ENCODE measurements at regions not wholly inside any gene's neighbourhood (a gene's known extent, or its start where the extent isn't known, plus 50 kb on each side); places are given as distances from the start of the nearest gene placed in this dataset.
A peak's percentile ranks its signal among the peaks of the same experiment; 100 is the strongest.

DNA sequence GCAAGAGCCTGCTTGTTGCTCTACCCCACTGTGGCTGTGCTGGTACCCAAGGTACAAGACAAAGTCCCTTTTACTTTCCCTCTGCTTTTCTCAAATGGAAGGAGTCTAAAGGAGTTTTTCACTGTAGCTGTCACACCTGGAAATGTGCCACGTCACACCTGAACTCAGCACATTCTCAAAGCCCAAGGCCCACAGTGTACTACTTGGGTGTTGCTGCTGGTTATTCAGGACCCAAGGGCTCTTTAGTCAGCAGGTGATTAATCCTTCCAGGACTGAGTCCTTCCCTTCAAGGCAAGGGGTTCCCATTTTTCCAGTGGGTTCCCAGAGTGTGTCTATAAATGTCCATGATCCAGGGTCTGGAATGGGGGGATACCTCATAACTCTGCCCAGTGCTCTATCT lies 63.2 kb upstream of the STK39 start:
- Histone ChIP-seq H3K79me2 (ENCODE audit: insufficient read depth, low read length) (no peaks in the 10 kb centered on the region), H3K27ac (ENCODE audit: low read depth, low read length) (no peak overlapping the region), H3K4me2 (ENCODE audit: low read length) (no peak overlapping the region), H3K4me1 (ENCODE audit: insufficient read depth, low read length) (no peaks in the 10 kb centered on the region), H3K9me3 (ENCODE audit: insufficient read depth, low read depth, low read length) (no peaks in the 10 kb centered on the region), H3K27me3 (ENCODE audit: insufficient read depth, low read length) (no peaks in the 10 kb centered on the region), H3K36me3 (ENCODE audit: insufficient read depth, low read length) (no peaks in the 10 kb centered on the region), H3K4me3 (ENCODE audit: insufficient read depth, low read depth, low read length) (no peak overlapping the region), H4K20me1 (ENCODE audit: insufficient read depth, low read length) (no peaks in the 10 kb centered on the region), H3K9ac (ENCODE audit: low read length) (no peak overlapping the region), H2AFZ (ENCODE audit: low read depth, low read length) (no peak overlapping the region)
- H3K27ac Mint-ChIP-seq (ENCODE audit: unreplicated experiment), result no peak overlapping the region
- no peak overlapping the region for H3K4me3 Mint-ChIP-seq (ENCODE audit: unreplicated experiment)
- peaks cover 2% of the 10 kb centered on the region for H3K4me1 Mint-ChIP-seq (ENCODE audit: low read depth, unreplicated experiment)
- TF ChIP-seq EZH2 (IDR thresholded peaks at IDR 0.05; ENCODE audit: insufficient read depth, low read length), result no peak
- TF ChIP-seq, protein P1, sequence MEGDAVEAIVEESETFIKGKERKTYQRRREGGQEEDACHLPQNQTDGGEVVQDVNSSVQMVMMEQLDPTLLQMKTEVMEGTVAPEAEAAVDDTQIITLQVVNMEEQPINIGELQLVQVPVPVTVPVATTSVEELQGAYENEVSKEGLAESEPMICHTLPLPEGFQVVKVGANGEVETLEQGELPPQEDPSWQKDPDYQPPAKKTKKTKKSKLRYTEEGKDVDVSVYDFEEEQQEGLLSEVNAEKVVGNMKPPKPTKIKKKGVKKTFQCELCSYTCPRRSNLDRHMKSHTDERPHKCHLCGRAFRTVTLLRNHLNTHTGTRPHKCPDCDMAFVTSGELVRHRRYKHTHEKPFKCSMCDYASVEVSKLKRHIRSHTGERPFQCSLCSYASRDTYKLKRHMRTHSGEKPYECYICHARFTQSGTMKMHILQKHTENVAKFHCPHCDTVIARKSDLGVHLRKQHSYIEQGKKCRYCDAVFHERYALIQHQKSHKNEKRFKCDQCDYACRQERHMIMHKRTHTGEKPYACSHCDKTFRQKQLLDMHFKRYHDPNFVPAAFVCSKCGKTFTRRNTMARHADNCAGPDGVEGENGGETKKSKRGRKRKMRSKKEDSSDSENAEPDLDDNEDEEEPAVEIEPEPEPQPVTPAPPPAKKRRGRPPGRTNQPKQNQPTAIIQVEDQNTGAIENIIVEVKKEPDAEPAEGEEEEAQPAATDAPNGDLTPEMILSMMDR (IDR thresholded peaks at IDR 0.05; ENCODE audit: insufficient read depth, low read depth, low read length), result no peak
- H3K36me3 Mint-ChIP-seq (ENCODE audit: low read depth, unreplicated experiment), result no peaks in the 10 kb centered on the region
- H3K9me3 Mint-ChIP-seq (ENCODE audit: unreplicated experiment), result peaks cover 5% of the 10 kb centered on the region
- FAIRE-seq (no peak), DNase-seq (ENCODE audit: low read depth) (no peak)
- H3K27me3 Mint-ChIP-seq (ENCODE audit: low read depth, unreplicated experiment), result no peaks in the 10 kb centered on the region

DNA sequence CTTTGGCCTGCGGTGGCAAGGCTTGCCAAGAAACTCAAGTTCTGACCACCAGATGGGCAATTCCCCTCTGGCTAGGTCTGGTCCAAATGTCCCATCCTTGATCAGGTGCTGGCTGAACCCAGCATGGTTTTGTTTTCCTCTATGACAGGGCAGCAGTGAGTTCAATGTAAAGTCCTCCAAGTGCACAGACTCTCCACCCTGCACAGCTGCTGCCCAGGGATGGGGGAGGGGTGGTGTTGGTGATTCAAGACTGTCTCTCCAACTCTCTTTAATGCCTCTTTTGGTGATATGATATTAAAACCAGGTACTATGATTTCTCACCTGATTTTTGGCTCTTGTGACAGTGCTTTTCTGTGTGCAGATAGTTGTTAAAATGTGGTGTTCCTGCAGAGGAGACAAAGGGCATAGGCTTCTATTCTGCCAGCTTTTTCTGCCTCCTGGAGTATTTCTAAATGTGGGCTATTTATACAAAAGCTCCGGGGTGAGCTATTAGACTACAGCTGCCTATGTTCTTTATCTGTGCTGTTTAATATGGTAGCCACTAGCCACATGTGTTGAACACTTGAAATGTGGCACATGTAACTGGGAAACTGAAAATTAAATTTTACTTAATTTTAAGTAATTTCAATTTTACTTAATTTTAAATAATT lies 64.0 kb upstream of the STK39 start:
- Histone ChIP-seq H3K27ac (ENCODE audit: low read depth, low read length) (no peak overlapping the region), H3K4me3 (ENCODE audit: insufficient read depth, low read depth, low read length) (no peak overlapping the region), H4K20me1 (ENCODE audit: insufficient read depth, low read length) (no peaks in the 10 kb centered on the region), H3K9me3 (ENCODE audit: insufficient read depth, low read depth, low read length) (no peaks in the 10 kb centered on the region), H3K9ac (ENCODE audit: low read length) (no peak overlapping the region), H2AFZ (ENCODE audit: low read depth, low read length) (no peak overlapping the region), H3K4me2 (ENCODE audit: low read length) (no peak overlapping the region), H3K27me3 (ENCODE audit: insufficient read depth, low read length) (no peaks in the 10 kb centered on the region), H3K4me1 (ENCODE audit: insufficient read depth, low read length) (no peaks in the 10 kb centered on the region), H3K36me3 (ENCODE audit: insufficient read depth, low read length) (no peaks in the 10 kb centered on the region), H3K79me2 (ENCODE audit: insufficient read depth, low read length) (no peaks in the 10 kb centered on the region)
- Mint-ChIP-seq H3K27ac (ENCODE audit: unreplicated experiment) (no peak overlapping the region), H3K4me3 (ENCODE audit: unreplicated experiment) (no peak overlapping the region), H3K36me3 (ENCODE audit: low read depth, unreplicated experiment) (no peaks in the 10 kb centered on the region), H3K27me3 (ENCODE audit: low read depth, unreplicated experiment) (no peaks in the 10 kb centered on the region), H3K9me3 (ENCODE audit: unreplicated experiment) (peaks cover 2% of the 10 kb centered on the region), H3K4me1 (ENCODE audit: low read depth, unreplicated experiment) (peaks cover 2% of the 10 kb centered on the region)
- no peak for TF ChIP-seq EZH2 (IDR thresholded peaks at IDR 0.05; ENCODE audit: insufficient read depth, low read length)
- TF ChIP-seq, protein P1 (IDR thresholded peaks at IDR 0.05; ENCODE audit: insufficient read depth, low read depth, low read length), result no peak
- DNase-seq (ENCODE audit: low read depth) (no peak), FAIRE-seq (no peak)

DNA sequence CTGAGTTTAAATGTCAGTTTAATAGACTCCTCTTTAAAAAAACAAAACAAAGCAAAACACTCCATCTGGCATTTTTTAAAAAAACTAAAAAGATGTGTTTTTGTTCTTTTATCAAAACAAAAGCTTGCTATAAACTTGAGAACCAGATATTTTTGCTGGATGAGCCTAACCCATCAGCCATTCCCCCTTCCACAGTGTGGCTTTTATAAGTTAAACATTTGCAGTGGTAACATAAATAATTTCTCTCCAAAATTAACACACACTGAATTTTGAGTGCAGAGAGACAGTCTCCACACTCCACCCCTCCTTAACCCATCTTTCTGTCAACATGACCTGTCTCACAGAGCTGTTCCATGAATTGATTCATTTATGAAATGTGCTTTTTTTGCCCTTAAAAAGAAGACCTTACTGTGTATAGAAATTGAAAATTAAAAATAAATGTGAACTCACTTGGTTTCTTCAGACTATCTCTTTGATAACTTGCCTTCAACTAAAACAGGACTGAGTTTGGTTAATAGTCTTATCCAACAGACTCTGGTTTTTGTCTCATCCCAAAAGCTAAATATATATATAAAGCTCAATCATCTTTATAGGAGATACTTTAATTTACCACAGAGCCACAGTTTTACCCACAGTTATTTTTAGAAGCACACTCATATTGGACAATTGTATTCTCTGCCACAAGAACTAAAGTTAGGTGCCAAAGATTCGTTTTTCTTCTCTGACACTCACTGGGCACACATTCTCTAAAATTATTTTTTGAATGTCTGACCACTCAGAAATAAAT lies 64.8 kb upstream of the STK39 start:
- no peak overlapping the region for H3K27ac ChIP-seq (ENCODE audit: low read depth, low read length)
- no peak overlapping the region for H3K27ac Mint-ChIP-seq (ENCODE audit: unreplicated experiment)
- no peak overlapping the region for H3K9ac ChIP-seq (ENCODE audit: low read length)
- H3K4me1 Mint-ChIP-seq (ENCODE audit: low read depth, unreplicated experiment), result peaks cover 2% of the 10 kb centered on the region
- no peaks in the 10 kb centered on the region for H3K27me3 Mint-ChIP-seq (ENCODE audit: low read depth, unreplicated experiment)
- no peaks in the 10 kb centered on the region for H3K4me1 ChIP-seq (ENCODE audit: insufficient read depth, low read length)
- H3K36me3 Mint-ChIP-seq (ENCODE audit: low read depth, unreplicated experiment), result no peaks in the 10 kb centered on the region
- no peak overlapping the region for H2AFZ ChIP-seq (ENCODE audit: low read depth, low read length)
- H3K4me3 Mint-ChIP-seq (ENCODE audit: unreplicated experiment), result no peak overlapping the region
- H3K36me3 ChIP-seq (ENCODE audit: insufficient read depth, low read length), result no peaks in the 10 kb centered on the region
- H3K9me3 Mint-ChIP-seq (ENCODE audit: unreplicated experiment), result no peaks in the 10 kb centered on the region
- no peak for FAIRE-seq
- H3K4me2 ChIP-seq (ENCODE audit: low read length), result no peak overlapping the region
- no peaks in the 10 kb centered on the region for H3K9me3 ChIP-seq (ENCODE audit: insufficient read depth, low read depth, low read length)
- no peaks in the 10 kb centered on the region for H3K79me2 ChIP-seq (ENCODE audit: insufficient read depth, low read length)
- no peak overlapping the region for H3K4me3 ChIP-seq (ENCODE audit: insufficient read depth, low read depth, low read length)
- TF ChIP-seq, protein P1 (IDR thresholded peaks at IDR 0.05; ENCODE audit: insufficient read depth, low read depth, low read length), result no peak
- no peak for TF ChIP-seq EZH2 (IDR thresholded peaks at IDR 0.05; ENCODE audit: insufficient read depth, low read length)
- DNase-seq (ENCODE audit: low read depth), result peak; percentile 34
- no peaks in the 10 kb centered on the region for H4K20me1 ChIP-seq (ENCODE audit: insufficient read depth, low read length)
- H3K27me3 ChIP-seq (ENCODE audit: insufficient read depth, low read length), result no peaks in the 10 kb centered on the region

Measured in astrocyte (in vitro differentiated cells and primary cell).